ENCODE measurements at regions not wholly inside any gene's neighbourhood (a gene's known extent, or its start where the extent isn't known, plus 50 kb on each side); places are given as distances from the start of the nearest gene placed in this dataset.
"Not testable (repeated sequence)": the region's sequence is repeated elsewhere in the genome, so short reads cannot be mapped to it uniquely, and the experiment has no call there.

- TF ChIP-seq, protein P1, sequence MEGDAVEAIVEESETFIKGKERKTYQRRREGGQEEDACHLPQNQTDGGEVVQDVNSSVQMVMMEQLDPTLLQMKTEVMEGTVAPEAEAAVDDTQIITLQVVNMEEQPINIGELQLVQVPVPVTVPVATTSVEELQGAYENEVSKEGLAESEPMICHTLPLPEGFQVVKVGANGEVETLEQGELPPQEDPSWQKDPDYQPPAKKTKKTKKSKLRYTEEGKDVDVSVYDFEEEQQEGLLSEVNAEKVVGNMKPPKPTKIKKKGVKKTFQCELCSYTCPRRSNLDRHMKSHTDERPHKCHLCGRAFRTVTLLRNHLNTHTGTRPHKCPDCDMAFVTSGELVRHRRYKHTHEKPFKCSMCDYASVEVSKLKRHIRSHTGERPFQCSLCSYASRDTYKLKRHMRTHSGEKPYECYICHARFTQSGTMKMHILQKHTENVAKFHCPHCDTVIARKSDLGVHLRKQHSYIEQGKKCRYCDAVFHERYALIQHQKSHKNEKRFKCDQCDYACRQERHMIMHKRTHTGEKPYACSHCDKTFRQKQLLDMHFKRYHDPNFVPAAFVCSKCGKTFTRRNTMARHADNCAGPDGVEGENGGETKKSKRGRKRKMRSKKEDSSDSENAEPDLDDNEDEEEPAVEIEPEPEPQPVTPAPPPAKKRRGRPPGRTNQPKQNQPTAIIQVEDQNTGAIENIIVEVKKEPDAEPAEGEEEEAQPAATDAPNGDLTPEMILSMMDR (IDR thresholded peaks at IDR 0.05): peak; percentile 78
- TF ChIP-seq ZFX (IDR thresholded peaks at IDR 0.05; ENCODE audit: borderline replicate concordance): not testable (repeated sequence)
Measured at GRCh38 chr2:131801745-131802350, 274.2 kb downstream of the CCDC74A start.
